ENCODE measurements at regions not wholly inside any gene's neighbourhood (a gene's known extent, or its start where the extent isn't known, plus 50 kb on each side); places are given as distances from the start of the nearest gene placed in this dataset.

GRCh38 chr14:38855513-38855912 lies 247.5 kb downstream of the SEC23A start:
- DNase-seq (ENCODE audit: low read depth), result no peak
- no peak for TF ChIP-seq CTCF (IDR thresholded peaks at IDR 0.05; ENCODE audit: control insufficient read depth, insufficient read depth, low read depth, low read length, missing control alignments)
- H3K4me3 ChIP-seq (ENCODE audit: control insufficient read depth, low read depth, low read length), result no peak overlapping the region

GRCh38 chr14:38851111-38851510 lies 251.9 kb downstream of the SEC23A start:
- H3K4me3 ChIP-seq (ENCODE audit: control insufficient read depth, low read depth, low read length), result no peak overlapping the region
- TF ChIP-seq CTCF (IDR thresholded peaks at IDR 0.05; ENCODE audit: control insufficient read depth, insufficient read depth, low read depth, low read length, missing control alignments), result no peak
- no peak for DNase-seq (ENCODE audit: low read depth)

GRCh38 chr14:38850664-38851063 lies 252.4 kb downstream of the SEC23A start:
- no peak for DNase-seq (ENCODE audit: low read depth)
- no peak overlapping the region for H3K4me3 ChIP-seq (ENCODE audit: control insufficient read depth, low read depth, low read length)

GRCh38 chr14:38848243-38848935 lies 254.6 kb downstream of the SEC23A start:
- H3K4me3 ChIP-seq (ENCODE audit: control insufficient read depth, low read depth, low read length), result no peak overlapping the region
- no peak for TF ChIP-seq CTCF (IDR thresholded peaks at IDR 0.05; ENCODE audit: control insufficient read depth, insufficient read depth, low read depth, low read length, missing control alignments)
- DNase-seq (ENCODE audit: low read depth), result no peak

More at GRCh38 chr14:38850664-38851063, 252.4 kb downstream of the SEC23A start:
- TF ChIP-seq CTCF (IDR thresholded peaks at IDR 0.05; ENCODE audit: control insufficient read depth, insufficient read depth, low read depth, low read length, missing control alignments), result no peak

GRCh38 chr14:38847161-38847560 lies 255.9 kb downstream of the SEC23A start:
- TF ChIP-seq CTCF (IDR thresholded peaks at IDR 0.05; ENCODE audit: control insufficient read depth, insufficient read depth, low read depth, low read length, missing control alignments), result no peak
- no peak overlapping the region for H3K4me3 ChIP-seq (ENCODE audit: control insufficient read depth, low read depth, low read length)
- no peak for DNase-seq (ENCODE audit: low read depth)

GRCh38 chr14:38839694-38840365 lies 263.2 kb downstream of the SEC23A start:
- DNase-seq (ENCODE audit: low read depth), result no peak
- H3K4me3 ChIP-seq (ENCODE audit: control insufficient read depth, low read depth, low read length), result no peak overlapping the region
- TF ChIP-seq CTCF (IDR thresholded peaks at IDR 0.05; ENCODE audit: control insufficient read depth, insufficient read depth, low read depth, low read length, missing control alignments), result no peak

All from AG09309 (cell line).